Daoy (cell line): ENCODE measurements at regions not wholly inside any gene's neighbourhood (a gene's known extent, or its start where the extent isn't known, plus 50 kb on each side); places are given as distances from the start of the nearest gene placed in this dataset.
"Not testable (repeated sequence)": the region's sequence is repeated elsewhere in the genome, so short reads cannot be mapped to it uniquely, and the experiment has no call there.

Source experiments
- DNase-seq: peaks from one replicate; pipeline ENCODE4 v3.0.0-alpha.2; 2015; ENCODE audit warnings: low read depth

- DNase-seq, result peak; percentile 74
Observed at GRCh38 chr11:106152013-106152412, 74.6 kb downstream of the AASDHPPT start.

- peak; percentile 17 for DNase-seq
Observed at GRCh38 chr11:106152824-106153223, 75.4 kb downstream of the AASDHPPT start.

GRCh38 chr11:106156290-106156937 is 79.0 kb downstream of the AASDHPPT start:
- DNase-seq, result peak; percentile 40

- DNase-seq, result no peak
Observed at GRCh38 chr11:106158406-106158805, 80.9 kb downstream of the AASDHPPT start.

- no peak for DNase-seq
Observed at GRCh38 chr11:106159836-106160235, 82.4 kb downstream of the AASDHPPT start.

- DNase-seq, result peak; percentile 25
Observed at GRCh38 chr11:106160494-106160893, 83.0 kb downstream of the AASDHPPT start.

- DNase-seq, result no peak
Observed at GRCh38 chr11:106161775-106162634, 84.5 kb downstream of the AASDHPPT start.

GRCh38 chr11:106167085-106167484 is 89.6 kb downstream of the AASDHPPT start:
- DNase-seq, result no peak

- no peak for DNase-seq
Observed at GRCh38 chr11:106172386-106172991, 95.0 kb downstream of the AASDHPPT start.

GRCh38 chr11:106173291-106173690 is 95.8 kb downstream of the AASDHPPT start:
- no peak for DNase-seq

GRCh38 chr11:106174003-106174402 is 96.5 kb downstream of the AASDHPPT start:
- not testable (repeated sequence) for DNase-seq

GRCh38 chr11:106176817-106177216 is 99.4 kb downstream of the AASDHPPT start:
- no peak for DNase-seq

- no peak for DNase-seq
Observed at GRCh38 chr11:106177311-106177710, 99.8 kb downstream of the AASDHPPT start.

- DNase-seq, result no peak
Observed at GRCh38 chr11:106178361-106178760, 100.9 kb downstream of the AASDHPPT start.

- no peak for DNase-seq
Observed at GRCh38 chr11:106179048-106179447, 101.6 kb downstream of the AASDHPPT start.

GRCh38 chr11:106186630-106187029 is 109.2 kb downstream of the AASDHPPT start:
- no peak for DNase-seq

GRCh38 chr11:106187860-106188456 is 110.5 kb downstream of the AASDHPPT start:
- DNase-seq, result no peak

GRCh38 chr11:106193956-106194355 is 116.5 kb downstream of the AASDHPPT start:
- DNase-seq, result no peak

- DNase-seq, result no peak
Observed at GRCh38 chr11:106197438-106197837, 120.0 kb downstream of the AASDHPPT start.

- DNase-seq, result no peak
Observed at GRCh38 chr11:106202935-106203620, 125.6 kb downstream of the AASDHPPT start.

GRCh38 chr11:106208760-106209159 is 131.3 kb downstream of the AASDHPPT start:
- no peak for DNase-seq

GRCh38 chr11:106212081-106212480 is 134.6 kb downstream of the AASDHPPT start:
- DNase-seq, result no peak
